ENCODE measurements at regions not wholly inside any gene's neighbourhood (a gene's known extent, or its start where the extent isn't known, plus 50 kb on each side); places are given as distances from the start of the nearest gene placed in this dataset.

DNA sequence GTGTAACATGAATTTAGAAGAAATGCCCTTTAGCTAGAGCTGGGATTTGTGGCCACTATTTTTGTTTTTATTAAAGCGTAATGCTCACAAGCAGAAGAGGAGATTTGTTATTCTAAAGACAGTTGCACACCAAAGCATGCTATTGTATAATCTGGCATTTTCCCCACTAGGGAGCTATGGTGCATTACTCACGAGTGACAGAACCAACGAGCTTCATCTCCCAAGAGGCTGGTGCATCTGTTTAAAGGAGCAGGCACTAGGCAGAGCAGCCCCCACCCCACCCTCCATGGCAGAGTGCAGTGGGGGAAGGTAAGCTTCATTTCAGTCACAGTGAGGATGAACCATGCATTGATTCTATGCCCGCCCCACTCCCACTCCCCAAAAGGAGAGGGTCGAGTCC lies 287.3 kb upstream of the TSHZ2 start:
- Histone ChIP-seq H3K36me3 (no peaks in the 10 kb centered on the region), H3K4me3 (no peak overlapping the region), H3K9me3 (no peaks in the 10 kb centered on the region), H3K4me1 (peaks cover 11% of the 10 kb centered on the region), H3K27me3 (ENCODE audit: low read depth) (peaks cover 9% of the 10 kb centered on the region), H3K27ac (no peak overlapping the region)
- DNase-seq (no peak), ATAC-seq (no peak)
- intact Hi-C loops (cut with DNase I): no loop called here
- no peak for TF ChIP-seq CTCF (IDR thresholded peaks at IDR 0.05)

GRCh38 chr20:52684176-52684575 lies 288.0 kb upstream of the TSHZ2 start:
- intact Hi-C loops (cut with DNase I): no loop called here
- no peak for ATAC-seq
- no peaks in the 10 kb centered on the region for H3K9me3 ChIP-seq
- no peak for TF ChIP-seq CTCF (IDR thresholded peaks at IDR 0.05)
- DNase-seq: no peak
- no peak overlapping the region for H3K4me3 ChIP-seq
- H3K4me1 ChIP-seq: peaks cover 11% of the 10 kb centered on the region
- no peak overlapping the region for H3K27ac ChIP-seq
- H3K36me3 ChIP-seq: no peaks in the 10 kb centered on the region
- peaks cover 9% of the 10 kb centered on the region for H3K27me3 ChIP-seq (ENCODE audit: low read depth)

DNA sequence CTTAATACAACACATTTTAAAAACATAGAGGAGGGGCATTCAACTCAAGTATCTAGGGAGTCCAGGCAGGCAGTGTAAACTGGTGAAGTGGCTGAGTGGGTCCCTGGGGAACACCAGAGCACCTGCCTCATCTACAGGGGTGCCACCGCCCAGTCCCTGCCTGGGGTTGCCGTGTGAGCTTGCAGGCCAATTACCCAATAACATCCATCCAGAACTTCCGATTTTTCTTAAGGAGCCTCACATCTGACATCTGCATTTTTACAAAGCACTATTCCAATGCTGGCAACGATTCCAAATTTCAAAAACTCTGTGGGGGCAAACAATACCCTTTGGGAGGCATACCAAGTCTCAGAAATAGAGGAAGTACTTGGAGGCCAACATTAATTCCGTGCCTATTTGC lies 288.4 kb upstream of the TSHZ2 start:
- DNase-seq (no peak), ATAC-seq (peak in 1 of 2 donors; percentile 49)
- H3K27me3 ChIP-seq (ENCODE audit: low read depth): peaks cover 9% of the 10 kb centered on the region
- no peaks in the 10 kb centered on the region for H3K9me3 ChIP-seq
- H3K27ac ChIP-seq: no peak overlapping the region
- H3K4me3 ChIP-seq: no peak overlapping the region
- intact Hi-C loops (cut with DNase I): no loop called here
- H3K36me3 ChIP-seq: no peaks in the 10 kb centered on the region
- TF ChIP-seq CTCF (IDR thresholded peaks at IDR 0.05): no peak
- peaks cover 11% of the 10 kb centered on the region for H3K4me1 ChIP-seq

- H3K36me3 ChIP-seq: no peaks in the 10 kb centered on the region
- H3K27me3 ChIP-seq (ENCODE audit: low read depth): peaks cover 9% of the 10 kb centered on the region
- ATAC-seq: peak; percentile 86 to 91
- H3K9me3 ChIP-seq: no peaks in the 10 kb centered on the region
- TF ChIP-seq CTCF (IDR thresholded peaks at IDR 0.05): no peak
- no peak overlapping the region for H3K4me3 ChIP-seq
- intact Hi-C loops (cut with DNase I): no loop called here
- peaks cover 11% of the 10 kb centered on the region for H3K4me1 ChIP-seq
- H3K27ac ChIP-seq: no peak overlapping the region
- DNase-seq: no peak
These were observed 289.9 kb upstream of the TSHZ2 start for GRCh38 chr20:52682237-52682636.

GRCh38 chr20:52681288-52681687 lies 290.9 kb upstream of the TSHZ2 start:
- intact Hi-C loops (cut with DNase I): no loop called here

More at GRCh38 chr20:52681288-52681687, 290.9 kb upstream of the TSHZ2 start:
- H3K27me3 ChIP-seq (ENCODE audit: low read depth): peaks cover 9% of the 10 kb centered on the region
- no peak overlapping the region for H3K27ac ChIP-seq
- no peak for ATAC-seq
- no peaks in the 10 kb centered on the region for H3K9me3 ChIP-seq
- TF ChIP-seq CTCF (IDR thresholded peaks at IDR 0.05): no peak
- H3K4me3 ChIP-seq: no peak overlapping the region
- no peaks in the 10 kb centered on the region for H3K36me3 ChIP-seq
- no peak for DNase-seq
- H3K4me1 ChIP-seq: peaks cover 11% of the 10 kb centered on the region

All from lower lobe of right lung (tissue), 2 donors.